C4-2B (cell line): ENCODE measurements at regions not wholly inside any gene's neighbourhood (a gene's known extent, or its start where the extent isn't known, plus 50 kb on each side); places are given as distances from the start of the nearest gene placed in this dataset.

Experiments used
- H3K27ac ChIP-seq: fragments of 450-650 bp; 2 replicates; pipeline ENCODE4 v1.5.1; 2017
- ZFX ChIP-seq: fragments of 450-650 bp; IDR thresholded peaks from 2 replicates; pipeline ENCODE4 v1.6.1; 2017
- TF ChIP-seq, protein P1 (sequence below): fragments of 450-650 bp; conservative IDR thresholded peaks from 2 replicates; pipeline ENCODE4 v1.5.1; 2017; ENCODE audit warnings: mild to moderate bottlenecking

DNA sequence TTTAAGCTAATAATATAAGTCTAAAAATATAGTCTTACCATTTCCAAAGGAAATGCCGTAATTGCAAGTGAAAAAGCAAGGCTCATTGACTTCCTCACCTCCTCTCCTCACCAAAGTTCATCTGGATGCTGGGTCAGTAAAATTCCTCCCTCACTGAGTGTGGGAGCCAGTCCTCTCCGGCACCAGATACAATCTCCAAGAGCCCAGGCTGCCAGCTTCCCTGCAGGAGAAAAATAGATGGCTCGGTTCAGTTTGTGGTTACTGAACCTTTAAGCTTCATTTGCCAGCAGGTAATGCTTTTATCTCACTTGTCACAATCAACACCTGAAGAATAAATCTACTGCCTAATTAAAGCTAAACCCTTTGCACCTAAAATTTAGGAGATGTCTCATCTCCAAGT lies 115.3 kb upstream of the VLDLR start:
- no peak overlapping the region for H3K27ac ChIP-seq
- TF ChIP-seq, protein P1, sequence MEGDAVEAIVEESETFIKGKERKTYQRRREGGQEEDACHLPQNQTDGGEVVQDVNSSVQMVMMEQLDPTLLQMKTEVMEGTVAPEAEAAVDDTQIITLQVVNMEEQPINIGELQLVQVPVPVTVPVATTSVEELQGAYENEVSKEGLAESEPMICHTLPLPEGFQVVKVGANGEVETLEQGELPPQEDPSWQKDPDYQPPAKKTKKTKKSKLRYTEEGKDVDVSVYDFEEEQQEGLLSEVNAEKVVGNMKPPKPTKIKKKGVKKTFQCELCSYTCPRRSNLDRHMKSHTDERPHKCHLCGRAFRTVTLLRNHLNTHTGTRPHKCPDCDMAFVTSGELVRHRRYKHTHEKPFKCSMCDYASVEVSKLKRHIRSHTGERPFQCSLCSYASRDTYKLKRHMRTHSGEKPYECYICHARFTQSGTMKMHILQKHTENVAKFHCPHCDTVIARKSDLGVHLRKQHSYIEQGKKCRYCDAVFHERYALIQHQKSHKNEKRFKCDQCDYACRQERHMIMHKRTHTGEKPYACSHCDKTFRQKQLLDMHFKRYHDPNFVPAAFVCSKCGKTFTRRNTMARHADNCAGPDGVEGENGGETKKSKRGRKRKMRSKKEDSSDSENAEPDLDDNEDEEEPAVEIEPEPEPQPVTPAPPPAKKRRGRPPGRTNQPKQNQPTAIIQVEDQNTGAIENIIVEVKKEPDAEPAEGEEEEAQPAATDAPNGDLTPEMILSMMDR, result no peak
- TF ChIP-seq ZFX, result no peak

DNA sequence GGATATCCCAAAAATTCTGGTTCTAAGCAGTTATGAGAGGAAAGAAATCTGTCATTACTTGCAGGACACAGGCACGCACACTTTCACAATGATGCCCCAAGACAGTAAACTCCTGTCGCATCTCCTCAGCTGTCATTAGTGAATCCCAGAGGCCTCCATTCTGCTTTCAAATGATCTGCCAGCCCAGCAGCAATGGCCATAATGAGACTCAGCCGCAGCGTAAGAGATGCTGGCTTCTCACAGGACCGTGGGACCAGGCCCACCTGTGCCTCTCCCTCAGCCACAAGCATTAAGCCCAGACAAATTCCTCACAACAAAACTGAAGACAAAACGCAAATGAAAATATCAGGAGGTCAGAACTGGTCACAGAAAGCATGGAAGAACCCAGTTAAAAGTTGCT lies 98.0 kb upstream of the VLDLR start:
- H3K27ac ChIP-seq, result no peak overlapping the region
- TF ChIP-seq ZFX, result no peak
- TF ChIP-seq, protein P1, result no peak

DNA sequence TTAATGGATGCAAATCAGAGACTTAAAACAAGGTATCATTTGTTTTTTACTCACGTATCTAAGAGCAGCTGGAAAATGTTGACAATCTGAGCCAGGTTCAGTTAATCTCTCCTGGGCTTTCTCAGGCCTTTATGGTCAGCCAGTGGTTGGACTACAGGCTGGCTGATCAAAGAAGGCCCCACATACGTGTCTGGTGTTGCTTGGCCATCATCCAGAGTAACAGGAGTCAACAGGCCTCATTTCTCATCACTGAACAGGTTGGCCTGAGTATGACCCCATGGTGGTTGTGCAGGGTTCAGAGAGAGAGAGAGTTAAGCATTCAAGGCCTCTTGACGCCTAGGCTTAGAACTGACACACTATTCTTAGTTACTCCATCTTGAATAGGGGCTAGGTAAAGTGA lies 97.0 kb upstream of the VLDLR start:
- H3K27ac ChIP-seq, result no peak overlapping the region
- TF ChIP-seq ZFX, result no peak
- TF ChIP-seq, protein P1, result no peak

DNA sequence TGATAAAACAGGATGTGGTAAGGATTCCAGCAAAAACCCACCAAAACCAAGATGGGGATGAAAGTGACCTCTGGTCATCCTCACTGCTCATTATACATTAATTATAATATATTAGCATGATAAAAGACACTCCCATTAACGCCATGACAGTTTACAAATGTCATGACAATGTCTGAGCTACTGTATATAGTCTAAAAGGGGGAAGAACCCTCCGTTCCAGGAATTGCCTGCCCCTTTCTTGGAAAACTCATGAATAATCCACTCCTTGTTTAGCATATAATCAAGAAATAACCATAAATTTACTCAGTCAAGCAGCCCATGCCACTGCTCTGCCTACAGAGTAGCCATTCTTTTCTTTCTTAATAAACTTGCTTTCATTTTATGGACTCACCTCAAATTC lies 96.4 kb upstream of the VLDLR start:
- TF ChIP-seq, protein P1, result no peak
- TF ChIP-seq ZFX, result no peak
- H3K27ac ChIP-seq, result no peak overlapping the region

DNA sequence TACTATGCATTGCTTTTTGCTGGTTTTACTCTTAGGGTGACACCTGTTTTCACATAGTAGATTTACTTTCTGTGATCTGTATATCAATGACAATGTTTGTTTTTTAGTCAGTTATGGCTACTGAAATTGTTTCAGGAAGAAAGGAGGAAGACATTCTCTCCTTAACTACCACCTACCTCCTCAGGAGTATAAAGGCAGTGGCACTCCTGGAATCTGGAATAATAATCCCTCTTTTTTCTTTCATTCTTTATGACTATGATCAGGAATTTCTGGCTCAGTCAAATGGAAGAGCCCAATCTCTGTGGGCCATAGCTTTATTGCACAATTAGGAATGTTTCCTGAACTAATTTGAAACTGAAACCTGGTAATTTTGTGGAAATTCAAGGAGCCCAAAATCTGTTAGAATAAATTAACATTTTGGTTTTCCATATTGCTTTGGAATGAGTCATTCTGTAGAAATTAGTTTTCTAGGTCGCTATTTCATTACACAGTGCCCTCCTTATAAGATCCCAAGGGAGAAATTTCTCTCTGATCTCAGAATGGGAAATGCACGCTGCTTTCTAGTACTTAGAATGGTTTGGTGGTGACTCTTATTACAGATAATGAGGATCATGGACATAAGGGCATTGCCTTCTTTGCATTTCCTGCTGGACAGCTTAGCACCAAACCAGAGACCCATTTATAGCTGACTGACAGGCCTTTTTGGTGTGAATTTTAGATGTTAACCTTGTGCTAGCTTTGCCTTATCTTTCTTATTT lies 95.3 kb upstream of the VLDLR start:
- H3K27ac ChIP-seq, result no peak overlapping the region
- TF ChIP-seq, protein P1, result no peak
- no peak for TF ChIP-seq ZFX

DNA sequence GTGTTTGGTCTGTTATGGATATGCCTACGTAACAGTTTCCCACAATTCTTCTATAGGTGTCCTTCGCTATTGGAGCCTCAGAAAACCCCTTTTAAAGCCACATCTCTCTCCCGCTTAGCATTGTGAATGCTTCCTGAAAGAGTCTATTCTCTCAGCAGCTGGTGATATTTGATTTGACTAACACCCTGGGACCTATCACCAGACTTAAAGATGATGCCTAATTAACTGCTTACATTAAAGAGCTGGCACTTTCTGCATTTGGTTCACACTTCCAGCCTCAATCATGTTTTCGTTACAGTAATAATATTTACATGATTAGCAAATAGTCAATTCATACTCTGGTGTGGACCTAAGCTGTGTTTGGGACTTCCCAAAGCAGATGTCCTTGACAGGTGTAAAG lies 90.1 kb upstream of the VLDLR start:
- TF ChIP-seq, protein P1, result no peak
- TF ChIP-seq ZFX, result no peak
- H3K27ac ChIP-seq, result no peak overlapping the region

DNA sequence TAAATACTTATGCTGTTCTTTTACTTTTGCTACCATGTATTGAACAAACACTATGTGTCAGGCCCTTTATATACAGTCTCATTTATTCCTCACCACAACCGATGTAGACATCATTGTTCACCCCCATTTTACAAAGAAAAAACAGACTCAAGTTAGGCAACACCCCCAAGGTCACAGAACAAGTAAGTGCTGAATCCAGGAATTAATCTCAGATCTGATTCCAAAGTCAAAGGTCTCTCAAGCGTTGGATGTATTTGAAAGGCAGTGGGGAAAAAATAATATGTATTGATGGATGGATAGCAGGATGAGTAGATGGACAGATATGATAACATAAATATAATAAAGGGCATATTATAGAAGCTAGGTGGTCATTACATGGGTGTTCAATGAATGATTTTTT lies 85.1 kb upstream of the VLDLR start:
- TF ChIP-seq ZFX, result no peak
- TF ChIP-seq, protein P1, result no peak
- no peak overlapping the region for H3K27ac ChIP-seq
